Mucosa of rectum (tissue), 2 donors: ENCODE measurements at regions not wholly inside any gene's neighbourhood (a gene's known extent, or its start where the extent isn't known, plus 50 kb on each side); places are given as distances from the start of the nearest gene placed in this dataset.
"Not testable (repeated sequence)": the region's sequence is repeated elsewhere in the genome, so short reads cannot be mapped to it uniquely, and the experiment has no call there.

Experiments used
- H3K27ac ChIP-seq, 2 donors: one replicate each; pipeline ENCODE4 v1.7.0; 2013; ENCODE audit warnings: inconsistent platforms in 2 of 2, low read depth in 2 of 2, low read length in 2 of 2
- H3K27me3 ChIP-seq, 2 donors: one replicate each; pipeline ENCODE4 v1.7.0; 2013; ENCODE audit warnings: low read length in 2 of 2; ENCODE audit not compliant: control insufficient read depth in 2 of 2, insufficient read depth in 2 of 2
- H3K36me3 ChIP-seq, 2 donors: one replicate each; pipeline ENCODE4 v1.7.0; 2013; ENCODE audit warnings: low read length in 2 of 2; ENCODE audit not compliant: control insufficient read depth in 2 of 2, insufficient read depth in 2 of 2
- H3K4me1 ChIP-seq, 2 donors: one replicate each; pipeline ENCODE4 v1.7.0; 2013; ENCODE audit warnings: low read length in 2 of 2, mild to moderate bottlenecking in 1 of 2; ENCODE audit not compliant: control insufficient read depth in 2 of 2, insufficient read depth in 2 of 2
- H3K4me3 ChIP-seq, 2 donors: one replicate each; pipeline ENCODE4 v1.7.0; 2013; ENCODE audit warnings: low read length in 2 of 2
- H3K9ac ChIP-seq, 2 donors: one replicate each; pipeline ENCODE4 v1.7.0; 2013; ENCODE audit warnings: low read length in 2 of 2, low read depth in 1 of 2, mild to moderate bottlenecking in 1 of 2
- H3K9me3 ChIP-seq, 2 donors: one replicate each; pipeline ENCODE4 v1.7.0; 2013; ENCODE audit warnings: low read length in 2 of 2; ENCODE audit not compliant: control insufficient read depth in 2 of 2
- donor health status: healthy.
- donor health status: Normal muscosa, but diverticular disease.

- no peaks in the 10 kb centered on the region for H3K4me1 ChIP-seq
- H3K36me3 ChIP-seq = no peaks in the 10 kb centered on the region
- no peak overlapping the region for H3K9ac ChIP-seq
- no peaks in the 10 kb centered on the region for H3K9me3 ChIP-seq
- H3K27me3 ChIP-seq = no peaks in the 10 kb centered on the region
- no peak overlapping the region for H3K27ac ChIP-seq
- H3K4me3 ChIP-seq = no peak overlapping the region
These were observed 194.6 kb downstream of the CETN3 start for GRCh38 chr5:90214991-90215390.

DNA sequence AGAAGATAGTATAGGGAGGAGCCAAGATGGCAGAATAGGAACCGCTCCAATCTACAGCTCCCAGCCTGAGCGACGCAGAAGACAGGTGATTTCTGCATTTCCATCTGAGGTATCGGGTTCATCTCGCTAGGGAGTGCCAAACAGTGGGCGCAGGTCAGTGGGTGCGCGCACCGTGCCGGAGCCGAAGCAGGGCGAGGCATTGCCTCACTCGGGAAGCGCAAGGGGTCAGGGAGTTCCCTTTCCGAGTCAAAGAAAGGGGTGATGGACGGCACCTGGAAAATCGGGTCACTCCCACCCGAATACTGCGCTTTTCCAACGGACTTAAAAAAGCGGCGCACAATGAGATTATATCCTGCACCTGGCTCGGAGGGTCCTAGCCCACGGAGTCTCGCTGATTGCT lies 201.2 kb downstream of the CETN3 start:
- not testable (repeated sequence) for H3K9ac ChIP-seq

GRCh38 chr5:90201923-90202322 lies 207.6 kb downstream of the CETN3 start:
- Histone ChIP-seq H3K36me3 (no peaks in the 10 kb centered on the region), H3K27me3 (no peaks in the 10 kb centered on the region), H3K9me3 (no peaks in the 10 kb centered on the region), H3K4me1 (no peaks in the 10 kb centered on the region), H3K4me3 (no peak overlapping the region), H3K9ac (no peak overlapping the region), H3K27ac (no peak overlapping the region)

More for the DNA sequence above, 201.2 kb downstream of the CETN3 start:
- H3K27me3 ChIP-seq, H3K36me3 ChIP-seq, H3K27ac ChIP-seq, H3K9me3 ChIP-seq, H3K4me1 ChIP-seq, H3K4me3 ChIP-seq: not testable (repeated sequence)

GRCh38 chr5:90193185-90193822 lies 216.3 kb downstream of the CETN3 start:
- Histone ChIP-seq H3K4me3 (no peak overlapping the region), H3K36me3 (no peaks in the 10 kb centered on the region), H3K27me3 (no peaks in the 10 kb centered on the region), H3K27ac (no peak overlapping the region), H3K9ac (no peak overlapping the region), H3K4me1 (peaks cover 0 to 6% of the 10 kb centered on the region in 2 donors), H3K9me3 (no peaks in the 10 kb centered on the region)

DNA sequence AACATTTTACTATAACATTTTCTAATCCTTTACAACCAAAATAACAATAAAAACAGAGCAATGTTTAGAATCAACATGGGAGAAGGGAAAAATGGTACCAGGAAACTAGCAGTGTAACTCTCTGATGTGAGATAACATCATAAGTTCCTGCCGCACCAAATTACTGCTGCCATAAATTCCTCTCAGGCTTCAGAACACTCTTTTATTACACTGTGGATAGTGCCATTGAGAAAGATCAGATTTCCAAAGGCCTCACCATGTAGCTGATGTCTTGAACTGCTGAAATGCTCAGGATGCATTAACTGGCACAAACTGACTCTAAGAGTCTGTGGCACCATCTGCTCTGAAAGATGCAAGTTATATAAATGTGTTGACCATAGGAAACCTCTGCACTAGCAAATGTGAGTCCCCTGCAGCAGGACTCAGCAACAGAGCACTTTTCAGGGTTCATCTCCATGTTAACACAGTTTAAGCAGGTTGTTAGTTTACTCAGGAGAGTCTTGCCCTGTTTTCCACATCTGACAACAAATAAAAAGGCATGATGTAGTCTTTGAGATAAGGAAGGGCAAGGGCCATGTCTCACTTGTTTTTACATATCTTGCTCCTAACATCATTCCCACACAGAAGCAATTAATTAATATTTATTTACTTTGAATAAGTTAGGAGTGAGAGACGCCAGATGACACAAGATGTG lies 218.1 kb downstream of the CETN3 start:
- no peak overlapping the region for H3K27ac ChIP-seq
- peaks cover 0 to 6% of the 10 kb centered on the region in 2 donors for H3K4me1 ChIP-seq
- H3K9me3 ChIP-seq = no peaks in the 10 kb centered on the region
- no peaks in the 10 kb centered on the region for H3K36me3 ChIP-seq
- H3K4me3 ChIP-seq = no peak overlapping the region
- H3K9ac ChIP-seq = no peak overlapping the region
- no peaks in the 10 kb centered on the region for H3K27me3 ChIP-seq

DNA sequence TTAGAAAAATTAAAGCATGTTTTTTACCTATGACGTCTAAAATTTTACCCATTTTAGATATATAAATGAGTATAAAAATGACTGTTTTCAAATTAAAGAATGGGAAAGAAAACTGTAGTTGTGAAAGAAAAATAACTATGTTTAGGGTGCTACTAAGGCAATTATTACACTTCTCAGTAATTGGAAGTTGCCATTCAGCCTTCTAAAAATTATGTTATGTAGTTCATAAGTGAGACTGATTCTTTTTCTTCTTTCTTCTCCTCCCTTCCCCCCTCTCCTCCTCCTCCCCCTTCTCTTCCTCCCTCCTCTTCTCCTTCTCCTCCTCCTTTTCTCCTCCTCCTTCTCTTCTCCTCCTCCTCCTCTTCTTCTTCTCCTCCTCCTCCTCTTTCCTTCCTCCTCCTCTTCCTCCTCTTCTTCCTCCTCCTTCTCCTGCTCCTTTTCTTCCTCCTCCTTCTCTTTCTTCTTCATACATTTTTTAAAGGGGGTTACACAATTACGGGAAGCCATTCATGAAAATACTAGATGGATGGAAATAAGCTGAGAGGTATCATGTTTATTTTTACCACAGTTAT lies 223.6 kb downstream of the CETN3 start:
- H3K4me1 ChIP-seq = peaks cover 0 to 3% of the 10 kb centered on the region in 2 donors
- H3K27me3 ChIP-seq = no peaks in the 10 kb centered on the region
- H3K9me3 ChIP-seq = no peaks in the 10 kb centered on the region
- H3K27ac ChIP-seq = no peak overlapping the region
- no peak overlapping the region for H3K9ac ChIP-seq
- no peak overlapping the region for H3K4me3 ChIP-seq
- H3K36me3 ChIP-seq = no peaks in the 10 kb centered on the region

GRCh38 chr5:90184764-90185163 lies 224.8 kb downstream of the CETN3 start:
- Histone ChIP-seq H3K27me3 (no peaks in the 10 kb centered on the region), H3K4me3 (no peak overlapping the region), H3K9ac (no peak overlapping the region), H3K27ac (no peak overlapping the region), H3K4me1 (peaks cover 0 to 3% of the 10 kb centered on the region in 2 donors), H3K36me3 (no peaks in the 10 kb centered on the region), H3K9me3 (no peaks in the 10 kb centered on the region)

DNA sequence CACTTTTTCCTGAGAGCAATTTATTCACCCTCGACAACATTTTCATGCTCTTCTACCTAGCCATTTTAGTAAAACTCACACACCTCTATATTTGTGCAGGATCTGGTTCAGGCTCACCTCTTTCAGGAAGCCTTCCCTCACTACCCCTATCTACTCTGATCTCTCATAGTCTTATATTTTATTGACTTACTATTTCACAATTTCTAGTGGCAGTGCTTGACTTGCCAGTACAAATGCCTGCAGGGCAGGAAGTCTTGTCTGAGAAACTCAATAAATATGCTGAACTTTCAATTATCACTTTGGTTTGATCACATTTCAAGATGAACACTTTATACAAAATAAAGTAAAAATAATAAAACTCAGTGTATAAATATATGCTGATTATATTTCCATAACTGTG lies 226.8 kb downstream of the CETN3 start:
- Histone ChIP-seq H3K4me1 (peaks cover 0 to 3% of the 10 kb centered on the region in 2 donors), H3K36me3 (no peaks in the 10 kb centered on the region), H3K9me3 (no peaks in the 10 kb centered on the region), H3K9ac (no peak overlapping the region), H3K4me3 (no peak overlapping the region), H3K27me3 (no peaks in the 10 kb centered on the region), H3K27ac (no peak overlapping the region)

DNA sequence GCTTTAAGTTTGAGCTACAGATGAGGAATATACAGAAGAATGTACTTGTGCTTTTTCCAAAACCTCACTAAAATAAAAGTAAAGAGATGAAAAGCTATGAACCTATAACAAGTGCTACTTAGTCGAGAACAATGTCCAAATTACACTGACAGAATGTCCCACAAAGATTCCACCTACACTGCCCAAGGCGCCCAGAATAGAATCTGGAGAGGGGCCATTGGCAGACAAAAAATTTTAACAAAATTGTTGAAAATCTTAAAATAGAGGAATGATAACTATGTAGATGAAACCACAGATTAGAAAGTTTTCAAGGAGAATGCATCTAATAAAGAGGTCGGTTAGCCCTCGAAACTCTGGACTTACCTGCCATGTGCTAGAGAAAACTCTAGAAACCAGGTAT lies 235.3 kb downstream of the CETN3 start:
- Histone ChIP-seq H3K4me1 (peaks cover 6 to 8% of the 10 kb centered on the region in 2 donors), H3K27ac (no peak overlapping the region)

DNA sequence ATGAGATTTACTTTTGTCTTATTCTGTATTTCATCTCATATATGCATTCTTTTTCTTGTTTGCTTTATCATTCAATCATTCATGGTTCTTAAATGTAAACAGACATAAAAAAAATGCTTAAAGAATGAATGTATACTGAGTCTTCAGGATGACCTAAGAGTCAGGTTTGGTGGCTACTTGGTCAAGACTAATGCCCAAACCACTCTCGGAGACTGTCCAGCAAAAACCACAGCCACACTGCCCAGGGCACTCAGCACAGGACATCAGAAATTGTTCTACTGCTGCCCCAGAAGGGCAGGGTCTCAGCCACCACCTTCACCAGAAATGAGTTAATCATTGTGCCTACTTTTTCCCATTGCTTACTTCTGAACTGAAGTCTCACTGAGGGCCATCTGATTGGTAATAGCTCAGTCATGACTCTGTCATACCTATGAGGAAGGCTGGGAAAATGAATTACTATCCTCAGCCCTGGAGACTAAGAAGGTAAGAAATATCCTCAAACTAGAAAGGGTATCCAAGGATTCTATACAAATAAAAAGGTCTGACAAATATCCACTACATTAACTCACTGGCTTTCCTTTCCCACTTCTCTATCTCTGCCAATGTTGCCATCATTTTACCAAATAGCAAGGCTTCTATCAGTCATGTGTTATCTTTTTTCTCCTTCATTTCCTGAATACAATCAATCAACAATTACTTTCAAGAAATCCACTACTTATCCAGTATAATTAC lies 236.1 kb downstream of the CETN3 start:
- Histone ChIP-seq H3K4me1 (peaks cover 6 to 8% of the 10 kb centered on the region in 2 donors), H3K27ac (no peak overlapping the region), H3K9me3 (no peaks in the 10 kb centered on the region), H3K36me3 (no peaks in the 10 kb centered on the region), H3K9ac (no peak overlapping the region), H3K27me3 (no peaks in the 10 kb centered on the region), H3K4me3 (no peak overlapping the region)

More for the DNA sequence above, 235.3 kb downstream of the CETN3 start:
- no peaks in the 10 kb centered on the region for H3K27me3 ChIP-seq
- H3K36me3 ChIP-seq = no peaks in the 10 kb centered on the region
- H3K9me3 ChIP-seq = no peaks in the 10 kb centered on the region
- H3K9ac ChIP-seq = no peak overlapping the region
- no peak overlapping the region for H3K4me3 ChIP-seq
